ENCODE measurements at regions not wholly inside any gene's neighbourhood (a gene's known extent, or its start where the extent isn't known, plus 50 kb on each side); places are given as distances from the start of the nearest gene placed in this dataset.

GRCh38 chr11:112470355-112470754 lies 209.7 kb upstream of the PLET1 start:
- TF ChIP-seq CTCF (conservative IDR thresholded peaks at IDR 0.05; ENCODE audit: low read depth, low read length) = no peak
- no peaks in the 10 kb centered on the region for H4K20me1 ChIP-seq (ENCODE audit: insufficient read depth)
- no peak overlapping the region for H3K27ac ChIP-seq
- H3K4me1 ChIP-seq (ENCODE audit: low read depth, poor library complexity, severe bottlenecking) = no peaks in the 10 kb centered on the region
- H3K9ac ChIP-seq = no peak overlapping the region
- H3K27me3 ChIP-seq (ENCODE audit: insufficient read depth, low read depth) = no peaks in the 10 kb centered on the region
- no peaks in the 10 kb centered on the region for H3K36me3 ChIP-seq (ENCODE audit: insufficient read depth)
- no peaks in the 10 kb centered on the region for H3K79me2 ChIP-seq (ENCODE audit: insufficient read depth, low read depth)
- H3K4me3 ChIP-seq (IDR thresholded peaks at IDR 0.05; ENCODE audit: insufficient read depth, low read depth, low read length) = no peak overlapping the region
- no peak overlapping the region for H3K4me2 ChIP-seq
- H2AFZ ChIP-seq (ENCODE audit: low read depth) = no peak overlapping the region

GRCh38 chr11:112471731-112472130 lies 211.1 kb upstream of the PLET1 start:
- Histone ChIP-seq H2AFZ (ENCODE audit: low read depth) (no peak overlapping the region), H3K79me2 (ENCODE audit: insufficient read depth, low read depth) (no peaks in the 10 kb centered on the region), H3K9ac (no peak overlapping the region), H3K4me1 (ENCODE audit: low read depth, poor library complexity, severe bottlenecking) (no peaks in the 10 kb centered on the region), H3K4me2 (no peak overlapping the region), H3K27ac (no peak overlapping the region), H3K4me3 (IDR thresholded peaks at IDR 0.05; ENCODE audit: insufficient read depth, low read depth, low read length) (no peak overlapping the region), H3K36me3 (ENCODE audit: insufficient read depth) (no peaks in the 10 kb centered on the region), H4K20me1 (ENCODE audit: insufficient read depth) (no peaks in the 10 kb centered on the region), H3K27me3 (ENCODE audit: insufficient read depth, low read depth) (no peaks in the 10 kb centered on the region)
- no peak for TF ChIP-seq CTCF (conservative IDR thresholded peaks at IDR 0.05; ENCODE audit: low read depth, low read length)

- Histone ChIP-seq H3K4me2 (no peak overlapping the region), H3K79me2 (ENCODE audit: insufficient read depth, low read depth) (no peaks in the 10 kb centered on the region), H3K4me3 (IDR thresholded peaks at IDR 0.05; ENCODE audit: insufficient read depth, low read depth, low read length) (no peak overlapping the region), H3K27ac (no peak overlapping the region), H3K4me1 (ENCODE audit: low read depth, poor library complexity, severe bottlenecking) (no peaks in the 10 kb centered on the region), H3K9ac (no peak overlapping the region), H3K36me3 (ENCODE audit: insufficient read depth) (no peaks in the 10 kb centered on the region), H3K27me3 (ENCODE audit: insufficient read depth, low read depth) (no peaks in the 10 kb centered on the region), H2AFZ (ENCODE audit: low read depth) (no peak overlapping the region), H4K20me1 (ENCODE audit: insufficient read depth) (no peaks in the 10 kb centered on the region)
- TF ChIP-seq CTCF (conservative IDR thresholded peaks at IDR 0.05; ENCODE audit: low read depth, low read length) = no peak
Observed at GRCh38 chr11:112477152-112477551, 216.5 kb upstream of the PLET1 start.

GRCh38 chr11:112477581-112478317 lies 217.1 kb upstream of the PLET1 start:
- Histone ChIP-seq H3K27me3 (ENCODE audit: insufficient read depth, low read depth) (no peaks in the 10 kb centered on the region), H3K4me1 (ENCODE audit: low read depth, poor library complexity, severe bottlenecking) (no peaks in the 10 kb centered on the region), H3K36me3 (ENCODE audit: insufficient read depth) (no peaks in the 10 kb centered on the region), H4K20me1 (ENCODE audit: insufficient read depth) (no peaks in the 10 kb centered on the region), H3K27ac (no peak overlapping the region), H3K9ac (no peak overlapping the region), H2AFZ (ENCODE audit: low read depth) (no peak overlapping the region), H3K4me3 (IDR thresholded peaks at IDR 0.05; ENCODE audit: insufficient read depth, low read depth, low read length) (no peak overlapping the region), H3K4me2 (no peak overlapping the region), H3K79me2 (ENCODE audit: insufficient read depth, low read depth) (no peaks in the 10 kb centered on the region)
- TF ChIP-seq CTCF (conservative IDR thresholded peaks at IDR 0.05; ENCODE audit: low read depth, low read length) = no peak
